H1 (cell line): ENCODE measurements at regions not wholly inside any gene's neighbourhood (a gene's known extent, or its start where the extent isn't known, plus 50 kb on each side); places are given as distances from the start of the nearest gene placed in this dataset.

ENCODE experiments used
- CTCF ChIA-PET: fragments of 300-600 bp; sonication (Branson Sonifier 250); formaldehyde crosslinking; loops from one replicate; lab custom pipeline; 2021; ENCODE audit not compliant: partially characterized antibody; lab: Charles Lee
- POLR2A ChIA-PET: fragments of 300-600 bp; sonication (Branson Sonifier 250); formaldehyde crosslinking; loops from one replicate; lab custom pipeline; 2021; ENCODE audit warnings: inconsistent platforms; ENCODE audit not compliant: partially characterized antibody; lab: Charles Lee
- DNase-seq, 2 experiments: peaks; one replicate each; pipeline versions ENCODE4 v3.0.0 to v3.0.0-alpha.2; 2010 to 2022; ENCODE audit warnings: low spot score in 2 of 2, low read depth in 1 of 2, mixed read lengths in 1 of 2
- FAIRE-seq: peaks from 2 replicates; lab custom pipeline; 2011; peaks lifted over from hg19 to GRCh38; lab: Jason Lieb, UNC
- H2AFZ ChIP-seq: 2 replicates; pipeline ENCODE4 v1.8.1; 2012; ENCODE audit warnings: low read length, inconsistent platforms
- H2AK5ac ChIP-seq: 2 replicates; pipeline ENCODE4 v1.6.1; 2013; ENCODE audit warnings: low read depth, low read length
- H2BK120ac ChIP-seq: replicated peaks from 2 replicates; pipeline ENCODE3; 2013; ENCODE audit warnings: low read depth, low read length, inconsistent platforms
- H2BK12ac ChIP-seq: 2 replicates; pipeline ENCODE4 v1.6.1; 2013; ENCODE audit warnings: low read depth, low read length
- H2BK15ac ChIP-seq: 2 replicates; pipeline ENCODE4 v1.6.1; 2013; ENCODE audit warnings: low read length
- H2BK20ac ChIP-seq: 2 replicates; pipeline ENCODE4 v1.6.1; 2013; ENCODE audit warnings: low read length
- H2BK5ac ChIP-seq: 2 replicates; pipeline ENCODE4 v1.6.1; 2013; ENCODE audit warnings: low read depth, low read length
- H3K14ac ChIP-seq: 2 replicates; pipeline ENCODE4 v1.6.1; 2013; ENCODE audit warnings: inconsistent platforms; ENCODE audit not compliant: insufficient read length
- H3K18ac ChIP-seq: 2 replicates; pipeline ENCODE4 v1.6.1; 2013; ENCODE audit warnings: low read length; ENCODE audit errors: extremely low read depth
- H3K23ac ChIP-seq: 2 replicates; pipeline ENCODE4 v1.6.1; 2013; ENCODE audit warnings: inconsistent platforms; ENCODE audit not compliant: insufficient read length
- H3K23me2 ChIP-seq: 2 replicates; pipeline ENCODE4 v1.6.1; 2013; ENCODE audit warnings: low read depth, low read length
- H3K27ac ChIP-seq: 2 replicates; pipeline ENCODE4 v1.6.1; 2011; ENCODE audit warnings: low read depth, low read length, inconsistent platforms
- H3K27me3 ChIP-seq, 4 experiments: replicated peaks in 1 of 4; 1 replicate in 1 of 4; 2 replicates in 3 of 4; pipeline versions ENCODE4 v1.6.1 to v1.8.1; 2011 to 2013; ENCODE audit warnings: low read length in 3 of 4, mild to moderate bottlenecking in 3 of 4, inconsistent platforms in 2 of 4, mixed read lengths in 2 of 4, moderate library complexity in 1 of 4; ENCODE audit not compliant: control insufficient read depth in 3 of 4, insufficient read depth in 3 of 4; ENCODE audit errors: extremely low read depth in 1 of 4
- H3K36me3 ChIP-seq, 4 experiments: 2 replicates each; pipeline versions ENCODE4 v1.6.1 to v1.8.1; 2011 to 2013; ENCODE audit warnings: mild to moderate bottlenecking in 4 of 4, low read length in 3 of 4, moderate library complexity in 2 of 4, control low read depth in 1 of 4, inconsistent platforms in 1 of 4; ENCODE audit not compliant: insufficient read depth in 4 of 4, control insufficient read depth in 2 of 4
- H3K4ac ChIP-seq: replicated peaks from 2 replicates; pipeline ENCODE3; 2013; ENCODE audit warnings: low read length, low read depth, mixed read lengths, inconsistent platforms; ENCODE audit not compliant: insufficient read length
- H3K4me1 ChIP-seq, 4 experiments: replicated peaks in 1 of 4; 1 replicate in 1 of 4; 2 replicates in 3 of 4; pipeline versions ENCODE4 v1.6.1 to v1.8.1; 2011 to 2013; ENCODE audit warnings: low read length in 3 of 4, inconsistent platforms in 2 of 4, mixed read lengths in 1 of 4; ENCODE audit not compliant: insufficient read depth in 4 of 4, control insufficient read depth in 3 of 4
- H3K4me2 ChIP-seq, 2 experiments: 2 replicates each; pipeline versions ENCODE4 v1.6.1 to v1.8.1; 2011 to 2013; ENCODE audit warnings: low read depth in 2 of 2, low read length in 2 of 2, control low read depth in 1 of 2, inconsistent platforms in 1 of 2, mild to moderate bottlenecking in 1 of 2; ENCODE audit not compliant: insufficient read depth in 1 of 2
- H3K4me3 ChIP-seq, 4 experiments: fragments of 200-600, 300-600 bp in 1 of 4; sonication (generic), shearing (Covaris generic), sonication (Bioruptor Twin) in 1 of 4; 2 replicates each; pipeline versions ENCODE4 v1.5.1 to v1.8.1; 2011 to 2016; ENCODE audit warnings: low read length in 4 of 4, low read depth in 3 of 4, control low read depth in 2 of 4, inconsistent platforms in 2 of 4, mild to moderate bottlenecking in 2 of 4, mixed read lengths in 1 of 4, moderate library complexity in 1 of 4; ENCODE audit not compliant: insufficient read depth in 2 of 4; ENCODE audit errors: extremely low read depth in 1 of 4
- H3K56ac ChIP-seq: replicated peaks from 2 replicates; pipeline ENCODE3; 2013; ENCODE audit warnings: low read depth, mild to moderate bottlenecking, mixed read lengths, low read length, inconsistent platforms; ENCODE audit not compliant: insufficient read length
- H3K79me1 ChIP-seq: 2 replicates; pipeline ENCODE4 v1.6.1; 2013; ENCODE audit warnings: low read depth, low read length, control low read depth
- H3K79me2 ChIP-seq, 2 experiments: 2 replicates each; pipeline versions ENCODE4 v1.6.1 to v1.8.1; 2012 to 2013; ENCODE audit warnings: low read length in 2 of 2, mild to moderate bottlenecking in 2 of 2, inconsistent platforms in 1 of 2; ENCODE audit not compliant: insufficient read depth in 2 of 2, control insufficient read depth in 1 of 2
- H3K9ac ChIP-seq, 4 experiments: replicated peaks in 1 of 4; 1 replicate in 1 of 4; 2 replicates in 3 of 4; pipeline versions ENCODE4 v1.6.1 to v1.8.1; 2011 to 2013; ENCODE audit warnings: low read depth in 3 of 4, low read length in 3 of 4, control low read depth in 2 of 4, mild to moderate bottlenecking in 2 of 4, moderate library complexity in 2 of 4, inconsistent platforms in 1 of 4; ENCODE audit errors: extremely low read depth in 1 of 4
- H3K9me3 ChIP-seq, 2 experiments: 2 replicates each; pipeline versions ENCODE4 v1.6.1 to v1.8.1; 2012 to 2013; ENCODE audit warnings: mild to moderate bottlenecking in 2 of 2, moderate library complexity in 2 of 2, control low read depth in 1 of 2, inconsistent platforms in 1 of 2, low read depth in 1 of 2, low read length in 1 of 2, mixed read lengths in 1 of 2; ENCODE audit not compliant: insufficient read depth in 2 of 2
- H4K20me1 ChIP-seq, 2 experiments: replicated peaks in 1 of 2; 2 replicates each; pipeline versions ENCODE3 to v1.8.1; 2011 to 2013; ENCODE audit warnings: inconsistent platforms in 2 of 2, low read length in 2 of 2, mild to moderate bottlenecking in 1 of 2; ENCODE audit not compliant: insufficient read depth in 2 of 2, control insufficient read depth in 1 of 2
- H4K5ac ChIP-seq: 2 replicates; pipeline ENCODE4 v1.6.1; 2013; ENCODE audit warnings: low read length, low read depth, mixed read lengths, inconsistent platforms; ENCODE audit not compliant: insufficient read length
- H4K8ac ChIP-seq: 2 replicates; pipeline ENCODE4 v1.8.0; 2013; ENCODE audit warnings: mild to moderate bottlenecking, moderate library complexity, low read length, inconsistent platforms; ENCODE audit not compliant: insufficient read depth; ENCODE audit errors: extremely low read depth
- H4K91ac ChIP-seq: replicated peaks from 2 replicates; pipeline ENCODE3; 2013; ENCODE audit warnings: low read length, mixed read lengths, inconsistent platforms; ENCODE audit not compliant: insufficient read length
- BRCA1 ChIP-seq: IDR thresholded peaks from 2 replicates; pipeline ENCODE4 v1.6.1; 2012; ENCODE audit warnings: low read depth, low read length, improper control_type of control experiment
- KDM1A ChIP-seq: fragments of 200-600, 300-600 bp; sonication (generic); IDR thresholded peaks from 2 replicates; pipeline ENCODE4 v1.7.1; 2016; ENCODE audit warnings: mild to moderate bottlenecking, low read length, borderline replicate concordance
- KDM4A ChIP-seq: IDR thresholded peaks from one replicate; pipeline ENCODE4 v1.7.1; 2012; ENCODE audit warnings: low read depth, mild to moderate bottlenecking, moderate library complexity, low read length, inconsistent platforms; ENCODE audit not compliant: severe bottlenecking
- NRF1 ChIP-seq: IDR thresholded peaks from 2 replicates; pipeline ENCODE4 v1.6.1; 2011; ENCODE audit warnings: mild to moderate bottlenecking, low read depth, low read length, improper control_type of control experiment
- TAF1 ChIP-seq: IDR thresholded peaks from 2 replicates; pipeline ENCODE4 v1.6.1; 2011; ENCODE audit warnings: mild to moderate bottlenecking, low read depth, low read length
- TAF7 ChIP-seq: optimal IDR thresholded peaks from 2 replicates; pipeline ENCODE3; 2011; ENCODE audit warnings: low read depth, mild to moderate bottlenecking, inconsistent platforms, low read length, moderate library complexity, borderline replicate concordance
- WGBS, 2 experiments: shearing (Covaris generic) in 1 of 2; methylation state at CpG; one replicate each; pipeline versions ENCODE4 v1.1.6 to v1.1.7; 2013 to 2015; ENCODE audit warnings: low lambda C conversion rate in 2 of 2, mixed read lengths in 2 of 2, inconsistent platforms in 1 of 2, low coverage in 1 of 2, missing lambda C conversion rate in 1 of 2; ENCODE audit not compliant: insufficient replicate concordance in 2 of 2, insufficient coverage in 1 of 2, insufficient read length in 1 of 2; ENCODE audit errors: extremely low coverage in 1 of 2, missing lambda C conversion rate in 1 of 2; 5-methylcytosine and 5-hydroxymethylcytosine counted together

- no peak overlapping the region for H3K14ac ChIP-seq
- FAIRE-seq (no peak), DNase-seq (no peak)
- H2BK12ac ChIP-seq = no peak overlapping the region
- no peaks in the 10 kb centered on the region for H3K79me1 ChIP-seq
- H4K91ac ChIP-seq = no peak overlapping the region
- H4K8ac ChIP-seq = no peak overlapping the region
- H3K27me3 ChIP-seq = peaks cover 0 to 11% (median 9%) of the 10 kb centered on the region in 4 experiments; a peak in 4 of 7 replicates
- no peak overlapping the region for H3K18ac ChIP-seq
- ChIA-PET CTCF (interaction anchor here (3.3 kb wide), 1 partner anchor 517 kb away, joined by 15 read pairs; no protein-coding TSS in a partner anchor), POLR2A (no interaction called here)
- no peak overlapping the region for H2AFZ ChIP-seq
- TF ChIP-seq NRF1 = no peak
- no peak for TF ChIP-seq TAF1
- no peak for TF ChIP-seq KDM4A
- no peak for TF ChIP-seq KDM1A
- TF ChIP-seq TAF7 = no peak
- no peak for TF ChIP-seq BRCA1
- H3K4me2 ChIP-seq = no peak overlapping the region
- H3K79me2 ChIP-seq = no peaks in the 10 kb centered on the region
- no peak overlapping the region for H4K5ac ChIP-seq
- H3K23me2 ChIP-seq = no peaks in the 10 kb centered on the region
- H3K9me3 ChIP-seq = no peaks in the 10 kb centered on the region
- H2AK5ac ChIP-seq = no peak overlapping the region
- no peaks in the 10 kb centered on the region for H3K4me1 ChIP-seq
- H2BK20ac ChIP-seq = no peak overlapping the region
- no peak overlapping the region for H2BK15ac ChIP-seq
- no peak overlapping the region for H2BK5ac ChIP-seq
- 91% methylated on average over 12 of the region's 12 CpGs; no CpG with 5 or more reads in 1 of the 2 experiments for WGBS, 2 experiments
- H3K4ac ChIP-seq = no peak overlapping the region
- H2BK120ac ChIP-seq = no peak overlapping the region
- H3K4me3 ChIP-seq = no peak overlapping the region
- no peaks in the 10 kb centered on the region for H4K20me1 ChIP-seq
- H3K9ac ChIP-seq = no peak overlapping the region
- H3K27ac ChIP-seq = no peak overlapping the region
- H3K36me3 ChIP-seq = no peaks in the 10 kb centered on the region
- no peak overlapping the region for H3K23ac ChIP-seq
- H3K56ac ChIP-seq = no peak overlapping the region
Measured at GRCh38 chr6:168886964-168887363, 366.7 kb downstream of the THBS2 start.
